ENCODE measurements at regions not wholly inside any gene's neighbourhood (a gene's known extent, or its start where the extent isn't known, plus 50 kb on each side); places are given as distances from the start of the nearest gene placed in this dataset.

DNA sequence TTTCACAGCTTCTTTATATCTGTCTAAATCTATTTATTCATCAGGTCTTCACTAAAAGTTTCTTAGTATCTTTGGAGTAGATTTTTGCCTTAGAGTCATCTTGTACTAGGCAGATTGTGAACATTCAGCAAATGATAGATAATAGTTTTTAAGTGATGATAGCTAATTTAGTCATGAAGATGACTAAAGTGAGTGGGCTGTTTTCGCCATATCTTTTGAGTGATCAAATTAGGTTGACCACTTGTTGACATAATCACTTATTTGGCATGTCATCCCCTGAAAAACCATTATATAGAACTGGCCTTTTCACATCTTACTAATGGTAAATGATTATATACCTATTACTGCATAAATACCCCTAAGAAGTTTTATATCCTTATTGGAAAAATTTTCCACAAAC, 999.2 kb downstream of the PCDH17 start:
- H3K4me1 ChIP-seq (ENCODE audit: insufficient read depth, low read length), result no peaks in the 10 kb centered on the region
- no peak overlapping the region for H3K4me3 ChIP-seq (ENCODE audit: low read depth in 1 of 2, low read length in 2 of 2)
- H3K27me3 ChIP-seq (ENCODE audit: control insufficient read depth in 1 of 2, insufficient read depth in 2 of 2, low read length in 2 of 2), result no peaks in the 10 kb centered on the region
- H3K9me3 ChIP-seq (ENCODE audit: low read length), result no peaks in the 10 kb centered on the region
- no peak overlapping the region for H3K9ac ChIP-seq (ENCODE audit: low read length)
- H3K27ac ChIP-seq (ENCODE audit: low read depth, low read length), result no peak overlapping the region
- H3K36me3 ChIP-seq (ENCODE audit: insufficient read depth, low read length), result no peaks in the 10 kb centered on the region

DNA sequence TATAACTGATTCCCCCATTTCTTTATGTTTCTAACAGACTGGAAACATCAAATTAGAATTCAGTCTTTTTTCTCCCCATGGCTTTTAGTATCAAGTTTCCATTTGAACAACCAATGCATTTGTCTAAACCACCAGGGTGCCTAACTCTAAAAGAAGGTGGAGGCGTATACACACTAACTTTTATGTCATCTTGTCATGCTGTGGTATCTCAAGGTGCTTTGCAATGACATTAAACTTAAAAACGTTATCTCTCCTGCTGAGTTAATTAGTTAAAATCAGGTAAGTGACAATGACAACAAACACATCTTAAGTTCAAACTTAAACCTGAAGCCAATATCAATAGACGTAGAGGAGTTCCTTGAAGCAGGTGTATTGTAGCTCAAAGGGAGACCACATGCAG, 1001.7 kb downstream of the PCDH17 start:
- Histone ChIP-seq H3K4me1 (ENCODE audit: insufficient read depth, low read length) (no peaks in the 10 kb centered on the region), H3K9me3 (ENCODE audit: low read length) (no peaks in the 10 kb centered on the region), H3K9ac (ENCODE audit: low read length) (no peak overlapping the region), H3K27me3 (ENCODE audit: control insufficient read depth in 1 of 2, insufficient read depth in 2 of 2, low read length in 2 of 2) (no peaks in the 10 kb centered on the region), H3K4me3 (ENCODE audit: low read depth in 1 of 2, low read length in 2 of 2) (no peak overlapping the region), H3K27ac (ENCODE audit: low read depth, low read length) (no peak overlapping the region), H3K36me3 (ENCODE audit: insufficient read depth, low read length) (no peaks in the 10 kb centered on the region)

DNA sequence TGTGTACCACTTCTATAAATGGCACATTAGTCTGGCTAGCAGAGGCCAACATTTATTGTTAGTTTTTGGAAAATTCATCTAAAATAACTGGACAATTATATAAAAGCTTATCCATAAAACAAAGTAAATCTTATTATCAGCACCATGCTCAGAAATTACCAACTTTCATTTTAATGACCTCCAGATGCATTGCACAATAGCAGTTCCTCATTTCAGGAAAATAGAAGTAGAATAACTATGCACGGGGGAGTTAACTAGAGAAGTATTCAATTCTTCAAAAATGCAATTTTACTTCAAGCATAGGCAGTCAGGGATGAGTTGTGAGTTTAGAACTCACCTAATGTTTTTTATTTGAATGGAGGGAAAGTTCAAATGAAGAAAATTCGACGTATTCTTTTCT, 1023.5 kb downstream of the PCDH17 start:
- H3K9me3 ChIP-seq (ENCODE audit: low read length), result no peaks in the 10 kb centered on the region
- no peaks in the 10 kb centered on the region for H3K36me3 ChIP-seq (ENCODE audit: insufficient read depth, low read length)
- no peak overlapping the region for H3K27ac ChIP-seq (ENCODE audit: low read depth, low read length)
- H3K4me3 ChIP-seq (ENCODE audit: low read depth in 1 of 2, low read length in 2 of 2), result no peak overlapping the region
- no peak overlapping the region for H3K9ac ChIP-seq (ENCODE audit: low read length)
- no peaks in the 10 kb centered on the region for H3K4me1 ChIP-seq (ENCODE audit: insufficient read depth, low read length)
- H3K27me3 ChIP-seq (ENCODE audit: control insufficient read depth in 1 of 2, insufficient read depth in 2 of 2, low read length in 2 of 2), result no peaks in the 10 kb centered on the region

DNA sequence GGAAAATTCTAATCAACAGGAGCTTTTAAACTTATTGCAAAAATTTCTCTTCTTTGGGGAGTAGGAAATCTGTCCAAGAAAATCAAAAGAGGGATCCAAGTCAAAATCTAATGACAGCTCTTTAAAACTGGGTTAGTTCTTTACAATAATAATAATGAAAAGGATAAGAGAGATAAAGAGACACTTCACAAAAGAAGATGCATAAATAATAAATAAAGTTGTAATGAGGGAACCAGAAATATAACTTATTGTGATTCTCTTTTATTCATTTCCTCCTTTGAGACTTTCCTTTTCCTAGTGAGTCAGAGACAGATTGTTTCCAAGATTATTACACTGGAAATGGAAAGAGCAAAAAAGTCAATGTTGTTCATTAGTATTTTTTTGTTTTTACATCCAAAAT, 1029.3 kb downstream of the PCDH17 start:
- H3K9me3 ChIP-seq (ENCODE audit: low read length), result no peaks in the 10 kb centered on the region
- no peaks in the 10 kb centered on the region for H3K27me3 ChIP-seq (ENCODE audit: control insufficient read depth in 1 of 2, insufficient read depth in 2 of 2, low read length in 2 of 2)
- H3K4me1 ChIP-seq (ENCODE audit: insufficient read depth, low read length), result no peaks in the 10 kb centered on the region
- H3K36me3 ChIP-seq (ENCODE audit: insufficient read depth, low read length), result no peaks in the 10 kb centered on the region
- no peak overlapping the region for H3K9ac ChIP-seq (ENCODE audit: low read length)
- no peak overlapping the region for H3K27ac ChIP-seq (ENCODE audit: low read depth, low read length)
- H3K4me3 ChIP-seq (ENCODE audit: low read depth in 1 of 2, low read length in 2 of 2), result no peak overlapping the region

DNA sequence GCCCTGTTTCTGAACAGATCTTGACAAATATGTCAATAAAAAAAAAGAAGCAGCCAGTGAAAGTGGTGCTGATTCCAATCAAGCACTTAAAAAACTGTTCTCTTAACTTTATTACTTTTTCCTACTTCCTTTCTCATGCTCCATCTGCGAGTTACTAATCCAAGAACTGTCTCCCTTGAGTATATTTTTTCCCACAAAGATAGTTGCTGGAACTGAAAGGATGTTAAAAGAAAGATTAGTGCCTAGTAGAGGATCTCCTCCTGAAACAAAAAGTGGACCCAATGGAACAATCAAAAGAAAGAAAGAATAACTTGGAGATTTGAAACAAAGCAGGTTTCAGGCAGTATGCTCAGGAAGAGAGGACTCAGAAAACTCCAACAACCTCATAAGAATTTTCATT, 1034.8 kb downstream of the PCDH17 start:
- Histone ChIP-seq H3K36me3 (ENCODE audit: insufficient read depth, low read length) (no peaks in the 10 kb centered on the region), H3K4me1 (ENCODE audit: insufficient read depth, low read length) (no peaks in the 10 kb centered on the region), H3K9me3 (ENCODE audit: low read length) (no peaks in the 10 kb centered on the region), H3K4me3 (ENCODE audit: low read depth in 1 of 2, low read length in 2 of 2) (no peak overlapping the region), H3K9ac (ENCODE audit: low read length) (no peak overlapping the region), H3K27me3 (ENCODE audit: control insufficient read depth in 1 of 2, insufficient read depth in 2 of 2, low read length in 2 of 2) (no peaks in the 10 kb centered on the region), H3K27ac (ENCODE audit: low read depth, low read length) (no peak overlapping the region)

DNA sequence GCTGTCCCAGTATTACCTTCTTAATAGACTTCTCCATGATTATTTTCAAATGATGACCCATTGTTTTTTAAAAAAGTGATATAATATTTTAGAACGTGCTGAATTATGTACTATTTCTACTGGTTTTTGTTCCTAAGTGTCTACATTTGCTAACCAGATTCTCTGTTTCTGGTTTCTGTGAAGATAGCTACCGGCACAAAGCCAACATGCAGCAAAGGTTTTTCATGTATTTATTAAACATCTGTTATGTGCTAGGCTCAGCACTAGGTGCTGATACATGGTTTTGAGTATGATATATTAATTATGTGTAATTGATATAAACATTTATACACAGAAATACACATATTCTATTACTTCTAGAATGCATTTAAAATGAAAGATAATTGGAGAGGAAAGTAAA, 1035.6 kb downstream of the PCDH17 start:
- H3K27me3 ChIP-seq (ENCODE audit: control insufficient read depth in 1 of 2, insufficient read depth in 2 of 2, low read length in 2 of 2), result no peaks in the 10 kb centered on the region
- no peaks in the 10 kb centered on the region for H3K36me3 ChIP-seq (ENCODE audit: insufficient read depth, low read length)
- no peaks in the 10 kb centered on the region for H3K9me3 ChIP-seq (ENCODE audit: low read length)
- H3K9ac ChIP-seq (ENCODE audit: low read length), result no peak overlapping the region
- H3K4me1 ChIP-seq (ENCODE audit: insufficient read depth, low read length), result no peaks in the 10 kb centered on the region
- H3K4me3 ChIP-seq (ENCODE audit: low read depth in 1 of 2, low read length in 2 of 2), result no peak overlapping the region
- H3K27ac ChIP-seq (ENCODE audit: low read depth, low read length), result no peak overlapping the region

DNA sequence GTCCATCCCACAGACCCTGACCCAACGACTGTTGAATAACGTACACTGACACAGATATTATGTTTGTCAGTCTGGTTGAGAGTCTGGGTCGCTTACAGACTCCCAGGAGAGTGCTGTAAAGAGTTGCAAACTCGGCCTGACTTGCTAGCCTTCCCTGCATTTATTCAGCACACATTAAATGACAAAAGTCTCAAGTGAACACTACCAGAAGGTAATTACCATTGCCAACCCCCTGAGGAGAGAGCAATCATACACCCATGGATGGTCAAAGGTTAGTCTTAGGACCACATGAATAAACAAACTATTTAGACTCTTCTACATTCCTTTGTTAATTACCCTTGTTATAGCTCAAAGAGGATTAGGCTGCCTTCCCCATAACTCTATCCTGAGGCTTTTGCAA, 1048.6 kb downstream of the PCDH17 start:
- Histone ChIP-seq H3K36me3 (ENCODE audit: insufficient read depth, low read length) (no peaks in the 10 kb centered on the region), H3K9ac (ENCODE audit: low read length) (no peak overlapping the region), H3K4me3 (ENCODE audit: low read depth in 1 of 2, low read length in 2 of 2) (no peak overlapping the region), H3K4me1 (ENCODE audit: insufficient read depth, low read length) (no peaks in the 10 kb centered on the region), H3K9me3 (ENCODE audit: low read length) (no peaks in the 10 kb centered on the region), H3K27ac (ENCODE audit: low read depth, low read length) (no peak overlapping the region), H3K27me3 (ENCODE audit: control insufficient read depth in 1 of 2, insufficient read depth in 2 of 2, low read length in 2 of 2) (no peaks in the 10 kb centered on the region)

DNA sequence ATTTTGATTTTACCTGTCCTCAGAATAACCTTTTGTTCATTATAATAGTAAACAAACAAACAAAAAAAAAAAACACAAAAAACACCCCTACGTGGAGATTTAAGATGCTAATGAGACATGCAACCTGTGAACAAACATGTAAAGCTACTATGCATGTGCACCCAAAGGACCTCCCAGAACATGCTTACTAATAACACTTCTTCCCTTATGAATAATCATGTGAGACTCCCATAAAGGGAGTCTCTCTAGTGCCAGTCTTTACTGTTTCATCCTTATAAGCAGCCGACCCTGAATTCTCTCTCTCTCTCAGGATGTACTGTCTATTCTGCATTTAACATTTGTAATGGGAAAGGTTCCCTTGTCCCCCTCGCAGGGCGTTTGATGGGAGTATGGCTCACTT, 1051.1 kb downstream of the PCDH17 start:
- Histone ChIP-seq H3K9ac (ENCODE audit: low read length) (no peak overlapping the region), H3K9me3 (ENCODE audit: low read length) (no peaks in the 10 kb centered on the region)

DNA sequence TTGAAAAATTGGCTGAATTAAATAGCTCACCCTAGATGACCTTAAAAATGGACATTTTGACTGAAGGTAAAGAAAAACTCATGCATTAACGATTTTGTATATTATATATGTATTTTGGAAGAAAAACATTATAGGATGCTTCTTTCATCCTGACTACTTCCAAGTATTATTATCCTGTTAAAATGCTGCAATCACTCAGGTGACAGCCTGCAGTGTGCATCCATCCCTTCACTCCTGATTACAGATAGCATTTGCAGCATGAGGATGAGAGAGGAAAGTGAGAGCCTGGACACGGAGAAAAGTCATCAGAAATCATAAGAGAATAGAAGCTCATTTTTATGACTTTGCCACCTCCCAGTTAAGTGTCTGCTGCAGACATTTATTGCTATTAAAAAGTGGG, 1055.6 kb downstream of the PCDH17 start:
- no peaks in the 10 kb centered on the region for H3K9me3 ChIP-seq (ENCODE audit: low read length)
- H3K36me3 ChIP-seq (ENCODE audit: insufficient read depth, low read length), result no peaks in the 10 kb centered on the region
- H3K9ac ChIP-seq (ENCODE audit: low read length), result no peak overlapping the region
- H3K4me3 ChIP-seq (ENCODE audit: low read depth in 1 of 2, low read length in 2 of 2), result no peak overlapping the region
- H3K27ac ChIP-seq (ENCODE audit: low read depth, low read length), result no peak overlapping the region
- H3K4me1 ChIP-seq (ENCODE audit: insufficient read depth, low read length), result no peaks in the 10 kb centered on the region
- H3K27me3 ChIP-seq (ENCODE audit: control insufficient read depth in 1 of 2, insufficient read depth in 2 of 2, low read length in 2 of 2), result no peaks in the 10 kb centered on the region

More for the DNA sequence above, 1051.1 kb downstream of the PCDH17 start:
- Histone ChIP-seq H3K4me1 (ENCODE audit: insufficient read depth, low read length) (no peaks in the 10 kb centered on the region), H3K27ac (ENCODE audit: low read depth, low read length) (no peak overlapping the region), H3K4me3 (ENCODE audit: low read depth in 1 of 2, low read length in 2 of 2) (no peak overlapping the region), H3K27me3 (ENCODE audit: control insufficient read depth in 1 of 2, insufficient read depth in 2 of 2, low read length in 2 of 2) (no peaks in the 10 kb centered on the region), H3K36me3 (ENCODE audit: insufficient read depth, low read length) (no peaks in the 10 kb centered on the region)

DNA sequence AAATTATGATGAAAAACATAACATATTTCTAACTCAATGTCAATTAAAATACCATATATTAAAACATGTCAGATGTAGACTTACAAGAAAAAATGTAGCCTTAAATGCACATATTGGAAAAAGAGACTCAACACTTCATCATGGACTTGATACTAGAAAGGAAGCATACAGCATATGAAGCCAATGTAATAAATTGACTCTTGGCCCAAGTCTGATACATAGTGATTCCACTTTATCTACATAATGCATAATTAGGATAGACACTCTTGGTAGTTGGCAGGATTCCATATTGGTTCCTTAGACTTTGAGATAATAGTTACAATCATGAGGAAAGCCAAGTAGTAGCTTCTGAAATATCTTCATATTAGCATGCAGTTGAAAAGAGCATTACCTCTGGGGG, 1067.0 kb downstream of the PCDH17 start:
- Histone ChIP-seq H3K4me1 (ENCODE audit: insufficient read depth, low read length) (no peaks in the 10 kb centered on the region), H3K4me3 (ENCODE audit: low read depth in 1 of 2, low read length in 2 of 2) (no peak overlapping the region), H3K36me3 (ENCODE audit: insufficient read depth, low read length) (no peaks in the 10 kb centered on the region), H3K9ac (ENCODE audit: low read length) (no peak overlapping the region), H3K27ac (ENCODE audit: low read depth, low read length) (no peak overlapping the region), H3K27me3 (ENCODE audit: control insufficient read depth in 1 of 2, insufficient read depth in 2 of 2, low read length in 2 of 2) (no peaks in the 10 kb centered on the region), H3K9me3 (ENCODE audit: low read length) (no peaks in the 10 kb centered on the region)

DNA sequence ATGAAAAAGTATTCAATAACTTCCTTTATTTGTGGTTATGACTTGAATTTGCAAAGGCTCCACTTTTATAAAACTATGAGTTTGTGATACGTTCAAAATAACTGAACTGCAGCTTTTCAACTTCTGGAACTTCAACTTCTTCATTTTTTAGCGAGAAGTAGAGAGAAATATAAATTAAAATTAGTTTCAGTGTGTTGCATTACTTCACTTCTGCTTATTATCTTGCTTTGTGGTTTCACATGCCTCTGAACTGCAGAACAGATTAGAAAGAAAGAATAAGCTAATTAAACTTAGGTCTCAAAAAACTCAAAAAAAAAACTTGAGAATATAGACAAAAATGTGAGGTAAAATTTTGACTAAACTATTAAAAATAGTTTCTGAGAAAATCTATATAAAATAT, 1073.4 kb downstream of the PCDH17 start:
- no peak overlapping the region for H3K9ac ChIP-seq (ENCODE audit: low read length)
- H3K9me3 ChIP-seq (ENCODE audit: low read length), result no peaks in the 10 kb centered on the region
- H3K27ac ChIP-seq (ENCODE audit: low read depth, low read length), result no peak overlapping the region
- H3K4me1 ChIP-seq (ENCODE audit: insufficient read depth, low read length), result no peaks in the 10 kb centered on the region
- no peaks in the 10 kb centered on the region for H3K36me3 ChIP-seq (ENCODE audit: insufficient read depth, low read length)
- no peaks in the 10 kb centered on the region for H3K27me3 ChIP-seq (ENCODE audit: control insufficient read depth in 1 of 2, insufficient read depth in 2 of 2, low read length in 2 of 2)
- H3K4me3 ChIP-seq (ENCODE audit: low read depth in 1 of 2, low read length in 2 of 2), result no peak overlapping the region

DNA sequence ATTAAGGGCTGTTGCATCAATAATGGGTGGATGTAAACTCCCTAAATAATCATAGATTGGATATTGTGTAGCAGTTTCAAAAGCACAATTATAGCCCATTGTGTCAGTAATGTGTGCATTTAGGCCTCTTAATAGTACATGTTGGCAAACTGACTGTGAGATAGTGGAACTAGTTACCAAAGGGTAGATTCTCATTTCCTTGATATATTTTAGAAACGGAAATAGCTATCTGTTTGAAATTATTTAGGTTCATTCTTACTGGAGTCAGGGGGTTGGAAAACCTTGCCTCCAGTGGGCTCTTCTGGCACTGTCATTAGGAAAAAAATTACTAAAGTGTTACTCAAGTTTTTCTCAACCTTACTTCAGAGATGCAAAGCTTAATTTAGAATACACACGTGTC, 1074.9 kb downstream of the PCDH17 start:
- Histone ChIP-seq H3K9ac (ENCODE audit: low read length) (no peak overlapping the region), H3K27ac (ENCODE audit: low read depth, low read length) (no peak overlapping the region), H3K27me3 (ENCODE audit: control insufficient read depth in 1 of 2, insufficient read depth in 2 of 2, low read length in 2 of 2) (no peaks in the 10 kb centered on the region)

More for the DNA sequence above, 1074.9 kb downstream of the PCDH17 start:
- Histone ChIP-seq H3K36me3 (ENCODE audit: insufficient read depth, low read length) (no peaks in the 10 kb centered on the region), H3K4me3 (ENCODE audit: low read depth in 1 of 2, low read length in 2 of 2) (no peak overlapping the region), H3K9me3 (ENCODE audit: low read length) (no peaks in the 10 kb centered on the region), H3K4me1 (ENCODE audit: insufficient read depth, low read length) (no peaks in the 10 kb centered on the region)
